ENCODE measurements at regions not wholly inside any gene's neighbourhood (a gene's known extent, or its start where the extent isn't known, plus 50 kb on each side); places are given as distances from the start of the nearest gene placed in this dataset.
"Not testable (repeated sequence)": the region's sequence is repeated elsewhere in the genome, so short reads cannot be mapped to it uniquely, and the experiment has no call there.

GRCh38 chr2:87678742-87679173, 69.1 kb upstream of the PLGLB2 start:
- TF ChIP-seq CTCF (IDR thresholded peaks at IDR 0.05; ENCODE audit: low read depth, low read length); POLR2A (IDR thresholded peaks at IDR 0.05; ENCODE audit: extremely low read depth, insufficient read length); MAX (IDR thresholded peaks at IDR 0.05; ENCODE audit: low read depth, low read length); MYC (IDR thresholded peaks at IDR 0.05; ENCODE audit: low read depth, low read length): not testable (repeated sequence)
